ENCODE measurements at regions not wholly inside any gene's neighbourhood (a gene's known extent, or its start where the extent isn't known, plus 50 kb on each side); places are given as distances from the start of the nearest gene placed in this dataset.

GRCh38 chr1:100609849-100610248 is 71.9 kb downstream of the GPR88 start:
- Histone ChIP-seq H3K4me2 (ENCODE audit: insufficient read depth in 1 of 2, low read depth in 2 of 2, low read length in 2 of 2) (no peak overlapping the region), H3K27ac (ENCODE audit: low read depth, low read length) (no peak overlapping the region), H3K14ac (ENCODE audit: insufficient read length) (no peak overlapping the region), H3K79me1 (ENCODE audit: low read depth, low read length) (no peaks in the 10 kb centered on the region), H3K56ac (replicated peaks; ENCODE audit: insufficient read length, low read depth, low read length) (no peak overlapping the region), H3K23me2 (ENCODE audit: low read depth, low read length) (no peaks in the 10 kb centered on the region), H3K4me1 (replicated peaks in 1 of 4; ENCODE audit: control insufficient read depth in 3 of 4, insufficient read depth in 4 of 4, low read length in 3 of 4) (no peaks in the 10 kb centered on the region), H2AFZ (ENCODE audit: low read length) (no peak overlapping the region), H3K4me3 (ENCODE audit: extremely low read depth in 1 of 4, insufficient read depth in 2 of 4, low read depth in 3 of 4, low read length in 4 of 4) (no peak overlapping the region), H3K23ac (ENCODE audit: insufficient read length) (no peak overlapping the region), H4K91ac (replicated peaks; ENCODE audit: insufficient read length, low read length) (no peak overlapping the region), H2BK20ac (ENCODE audit: low read length) (no peak overlapping the region), H2BK5ac (ENCODE audit: low read depth, low read length) (no peak overlapping the region), H4K5ac (ENCODE audit: insufficient read length, low read depth, low read length) (no peak overlapping the region), H4K8ac (ENCODE audit: extremely low read depth, insufficient read depth, low read length) (no peak overlapping the region), H2BK120ac (replicated peaks; ENCODE audit: low read depth, low read length) (no peak overlapping the region), H2BK15ac (ENCODE audit: low read length) (no peak overlapping the region), H3K27me3 (replicated peaks in 1 of 4; ENCODE audit: control insufficient read depth in 3 of 4, extremely low read depth in 1 of 4, insufficient read depth in 3 of 4, low read length in 3 of 4) (no peaks in the 10 kb centered on the region), H3K79me2 (ENCODE audit: control insufficient read depth in 1 of 2, insufficient read depth in 2 of 2, low read length in 2 of 2) (no peaks in the 10 kb centered on the region), H3K18ac (ENCODE audit: extremely low read depth, low read length) (no peak overlapping the region), H3K9me3 (ENCODE audit: insufficient read depth in 2 of 2, low read depth in 1 of 2, low read length in 1 of 2) (peaks cover 0 to under 1% of the 10 kb centered on the region in 2 experiments; a peak in 1 of 4 replicates), H3K9ac (replicated peaks in 1 of 4; ENCODE audit: extremely low read depth in 1 of 4, low read depth in 3 of 4, low read length in 3 of 4) (no peak overlapping the region), H2BK12ac (ENCODE audit: low read depth, low read length) (no peak overlapping the region), H2AK5ac (ENCODE audit: low read depth, low read length) (no peak overlapping the region), H4K20me1 (replicated peaks in 1 of 2; ENCODE audit: control insufficient read depth in 1 of 2, insufficient read depth in 2 of 2, low read length in 2 of 2) (no peaks in the 10 kb centered on the region), H3K4ac (replicated peaks; ENCODE audit: insufficient read length, low read depth, low read length) (no peak overlapping the region), H3K36me3 (ENCODE audit: control insufficient read depth in 2 of 4, insufficient read depth in 4 of 4, low read length in 3 of 4) (no peaks in the 10 kb centered on the region)
- ChIA-PET CTCF (ENCODE audit: partially characterized antibody) (interaction anchor here (0.7 to 1.0 kb wide), 2 partner anchors 15 to 259 kb away, joined by 4 read pairs; no protein-coding TSS in a partner anchor), POLR2A (ENCODE audit: partially characterized antibody) (no interaction called here)
- no peak for FAIRE-seq
- WGBS, 2 experiments (ENCODE audit: extremely low coverage in 1 of 2, insufficient coverage in 1 of 2, insufficient read length in 1 of 2, insufficient replicate concordance in 2 of 2, low coverage in 1 of 2, low lambda C conversion rate in 2 of 2, missing lambda C conversion rate in 1 of 2) = 96% methylated on average over 3 of the region's 3 CpGs; no CpG with 5 or more reads in 1 of the 2 experiments
- TF ChIP-seq POLR2AphosphoS5 (IDR thresholded peaks at IDR 0.05; ENCODE audit: low read depth, low read length) (no peak), JUND (IDR thresholded peaks at IDR 0.05; ENCODE audit: low read length) (no peak), HDAC2 (IDR thresholded peaks at IDR 0.05; ENCODE audit: borderline replicate concordance in 1 of 2, low read depth in 2 of 2, low read length in 2 of 2) (no peak), SP4 (IDR thresholded peaks at IDR 0.05; ENCODE audit: low read length) (no peak), CBX5 (IDR thresholded peaks at IDR 0.05; ENCODE audit: low read depth, low read length) (no peak), SIX5 (IDR thresholded peaks at IDR 0.05; ENCODE audit: low read depth, low read length) (no peak), YY1 (IDR thresholded peaks at IDR 0.05; ENCODE audit: low read depth, low read length) (no peak), KDM4A (IDR thresholded peaks at IDR 0.05; ENCODE audit: low read depth, low read length, severe bottlenecking) (no peak), TEAD4 (IDR thresholded peaks at IDR 0.05; ENCODE audit: low read depth, low read length) (no peak), EP300 (IDR thresholded peaks at IDR 0.05; ENCODE audit: borderline replicate concordance in 1 of 2, low read depth in 2 of 2, low read length in 2 of 2) (no peak), MAFK (IDR thresholded peaks at IDR 0.05; ENCODE audit: low read depth, low read length) (no peak), RNF2 (IDR thresholded peaks at IDR 0.05; ENCODE audit: borderline replicate concordance, low read depth, low read length, missing control alignments, poor library complexity, severe bottlenecking) (no peak), RXRA (IDR thresholded peaks at IDR 0.05; ENCODE audit: insufficient read depth, low read depth, low read length) (no peak)
- no peak for DNase-seq (ENCODE audit: low read depth in 1 of 2, low spot score in 2 of 2)

Measured in H1 (cell line).